ENCODE measurements at regions not wholly inside any gene's neighbourhood (a gene's known extent, or its start where the extent isn't known, plus 50 kb on each side); places are given as distances from the start of the nearest gene placed in this dataset.

DNA sequence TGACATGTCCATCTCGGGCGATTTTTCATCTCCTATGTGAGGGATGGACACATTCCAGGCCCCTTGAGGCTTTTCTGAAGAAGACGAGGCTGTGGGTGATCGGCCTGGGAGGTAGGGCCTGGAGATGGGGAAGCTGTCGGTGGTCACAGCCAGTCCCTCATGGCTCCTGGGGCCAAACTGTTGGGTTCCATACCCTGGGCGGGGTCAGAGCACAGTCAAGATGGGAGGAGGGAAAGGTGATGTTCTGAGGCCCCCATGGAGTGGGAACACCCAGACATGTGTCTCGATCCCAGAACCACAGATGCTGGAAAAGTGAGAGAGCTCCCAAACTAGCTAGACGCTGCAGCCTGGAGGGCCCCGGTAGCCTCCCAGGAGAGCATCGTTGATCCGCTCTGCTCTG lies 157.5 kb upstream of the C1orf174 start:
- 82% methylated on average over 11 of the region's 11 CpGs for WGBS
- TF ChIP-seq JUND (IDR thresholded peaks at IDR 0.05) (no peak), FOXA2 (IDR thresholded peaks at IDR 0.05) (no peak), HNF4A (conservative IDR thresholded peaks at IDR 0.05) (no peak), HNF4G (IDR thresholded peaks at IDR 0.05) (no peak), RXRA (IDR thresholded peaks at IDR 0.05) (no peak), SP1 (IDR thresholded peaks at IDR 0.05) (no peak), GABPA (IDR thresholded peaks at IDR 0.05 in 1 of 2, conservative IDR thresholded peaks at IDR 0.05 in 1 of 2) (no peak), TAF1 (conservative IDR thresholded peaks at IDR 0.05) (no peak), NR2F2 (IDR thresholded peaks at IDR 0.05) (no peak), YY1 (IDR thresholded peaks at IDR 0.05) (no peak)
- TF ChIP-seq, protein P1, sequence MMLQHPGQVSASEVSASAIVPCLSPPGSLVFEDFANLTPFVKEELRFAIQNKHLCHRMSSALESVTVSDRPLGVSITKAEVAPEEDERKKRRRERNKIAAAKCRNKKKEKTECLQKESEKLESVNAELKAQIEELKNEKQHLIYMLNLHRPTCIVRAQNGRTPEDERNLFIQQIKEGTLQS (IDR thresholded peaks at IDR 0.05) = no peak
- TF ChIP-seq, protein P2, sequence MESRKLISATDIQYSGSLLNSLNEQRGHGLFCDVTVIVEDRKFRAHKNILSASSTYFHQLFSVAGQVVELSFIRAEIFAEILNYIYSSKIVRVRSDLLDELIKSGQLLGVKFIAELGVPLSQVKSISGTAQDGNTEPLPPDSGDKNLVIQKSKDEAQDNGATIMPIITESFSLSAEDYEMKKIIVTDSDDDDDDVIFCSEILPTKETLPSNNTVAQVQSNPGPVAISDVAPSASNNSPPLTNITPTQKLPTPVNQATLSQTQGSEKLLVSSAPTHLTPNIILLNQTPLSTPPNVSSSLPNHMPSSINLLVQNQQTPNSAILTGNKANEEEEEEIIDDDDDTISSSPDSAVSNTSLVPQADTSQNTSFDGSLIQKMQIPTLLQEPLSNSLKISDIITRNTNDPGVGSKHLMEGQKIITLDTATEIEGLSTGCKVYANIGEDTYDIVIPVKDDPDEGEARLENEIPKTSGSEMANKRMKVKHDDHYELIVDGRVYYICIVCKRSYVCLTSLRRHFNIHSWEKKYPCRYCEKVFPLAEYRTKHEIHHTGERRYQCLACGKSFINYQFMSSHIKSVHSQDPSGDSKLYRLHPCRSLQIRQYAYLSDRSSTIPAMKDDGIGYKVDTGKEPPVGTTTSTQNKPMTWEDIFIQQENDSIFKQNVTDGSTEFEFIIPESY (IDR thresholded peaks at IDR 0.05) = no peak
- TF ChIP-seq, protein P3, sequence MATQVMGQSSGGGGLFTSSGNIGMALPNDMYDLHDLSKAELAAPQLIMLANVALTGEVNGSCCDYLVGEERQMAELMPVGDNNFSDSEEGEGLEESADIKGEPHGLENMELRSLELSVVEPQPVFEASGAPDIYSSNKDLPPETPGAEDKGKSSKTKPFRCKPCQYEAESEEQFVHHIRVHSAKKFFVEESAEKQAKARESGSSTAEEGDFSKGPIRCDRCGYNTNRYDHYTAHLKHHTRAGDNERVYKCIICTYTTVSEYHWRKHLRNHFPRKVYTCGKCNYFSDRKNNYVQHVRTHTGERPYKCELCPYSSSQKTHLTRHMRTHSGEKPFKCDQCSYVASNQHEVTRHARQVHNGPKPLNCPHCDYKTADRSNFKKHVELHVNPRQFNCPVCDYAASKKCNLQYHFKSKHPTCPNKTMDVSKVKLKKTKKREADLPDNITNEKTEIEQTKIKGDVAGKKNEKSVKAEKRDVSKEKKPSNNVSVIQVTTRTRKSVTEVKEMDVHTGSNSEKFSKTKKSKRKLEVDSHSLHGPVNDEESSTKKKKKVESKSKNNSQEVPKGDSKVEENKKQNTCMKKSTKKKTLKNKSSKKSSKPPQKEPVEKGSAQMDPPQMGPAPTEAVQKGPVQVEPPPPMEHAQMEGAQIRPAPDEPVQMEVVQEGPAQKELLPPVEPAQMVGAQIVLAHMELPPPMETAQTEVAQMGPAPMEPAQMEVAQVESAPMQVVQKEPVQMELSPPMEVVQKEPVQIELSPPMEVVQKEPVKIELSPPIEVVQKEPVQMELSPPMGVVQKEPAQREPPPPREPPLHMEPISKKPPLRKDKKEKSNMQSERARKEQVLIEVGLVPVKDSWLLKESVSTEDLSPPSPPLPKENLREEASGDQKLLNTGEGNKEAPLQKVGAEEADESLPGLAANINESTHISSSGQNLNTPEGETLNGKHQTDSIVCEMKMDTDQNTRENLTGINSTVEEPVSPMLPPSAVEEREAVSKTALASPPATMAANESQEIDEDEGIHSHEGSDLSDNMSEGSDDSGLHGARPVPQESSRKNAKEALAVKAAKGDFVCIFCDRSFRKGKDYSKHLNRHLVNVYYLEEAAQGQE (IDR thresholded peaks at IDR 0.05) = no peak
- TF ChIP-seq, protein P4, sequence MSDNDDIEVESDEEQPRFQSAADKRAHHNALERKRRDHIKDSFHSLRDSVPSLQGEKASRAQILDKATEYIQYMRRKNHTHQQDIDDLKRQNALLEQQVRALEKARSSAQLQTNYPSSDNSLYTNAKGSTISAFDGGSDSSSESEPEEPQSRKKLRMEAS (IDR thresholded peaks at IDR 0.05) = no peak
- Histone ChIP-seq H3K4me3 (ENCODE audit: low read depth in 1 of 3, low read length in 3 of 3) (no peak overlapping the region), H3K27ac (ENCODE audit: low read depth in 1 of 2, low read length in 2 of 2) (no peak overlapping the region), H3K27me3 (ENCODE audit: control insufficient read depth in 4 of 4, insufficient read depth in 4 of 4, low read length in 3 of 4) (peaks cover 0 to 3% (median 0%) of the 10 kb centered on the region in 4 donors), H3K4me1 (ENCODE audit: control insufficient read depth in 4 of 4, insufficient read depth in 4 of 4, low read length in 3 of 4) (no peaks in the 10 kb centered on the region), H3K36me3 (ENCODE audit: control insufficient read depth in 4 of 4, insufficient read depth in 3 of 4, low read depth in 1 of 4, low read length in 3 of 4) (no peaks in the 10 kb centered on the region), H3K9ac (ENCODE audit: low read depth in 1 of 2, low read length in 2 of 2) (no peak overlapping the region), H3K9me3 (ENCODE audit: control insufficient read depth in 4 of 4, low read length in 3 of 4) (no peaks in the 10 kb centered on the region)
- no peak for DNase-seq (ENCODE audit: low spot score)

DNA sequence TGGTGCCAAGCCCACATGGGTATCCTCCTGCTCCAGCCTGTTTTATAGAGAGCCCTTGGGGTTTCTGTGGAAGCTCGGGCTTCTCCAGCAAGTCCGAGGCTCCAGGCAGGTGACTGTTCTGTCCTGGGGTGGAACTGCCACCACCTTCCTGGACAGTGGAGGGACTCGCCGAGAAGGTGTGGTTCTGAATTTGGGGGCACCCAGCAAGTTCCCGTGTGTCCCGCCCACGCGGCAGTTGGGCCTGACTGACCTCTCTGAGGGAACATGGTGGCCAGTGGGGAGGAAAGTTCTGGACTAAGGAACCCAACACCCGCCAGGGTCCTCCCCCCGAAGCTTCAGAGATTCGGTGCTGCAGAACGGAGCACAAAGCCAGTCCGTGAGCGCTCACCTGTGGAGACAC lies 158.1 kb upstream of the C1orf174 start:
- Histone ChIP-seq H3K9ac (ENCODE audit: low read depth in 1 of 2, low read length in 2 of 2) (no peak overlapping the region), H3K9me3 (ENCODE audit: control insufficient read depth in 4 of 4, low read length in 3 of 4) (no peaks in the 10 kb centered on the region), H3K36me3 (ENCODE audit: control insufficient read depth in 4 of 4, insufficient read depth in 3 of 4, low read depth in 1 of 4, low read length in 3 of 4) (no peaks in the 10 kb centered on the region), H3K27me3 (ENCODE audit: control insufficient read depth in 4 of 4, insufficient read depth in 4 of 4, low read length in 3 of 4) (peaks cover 0 to 1% (median 0%) of the 10 kb centered on the region in 4 donors), H3K4me1 (ENCODE audit: control insufficient read depth in 4 of 4, insufficient read depth in 4 of 4, low read length in 3 of 4) (no peaks in the 10 kb centered on the region), H3K27ac (ENCODE audit: low read depth in 1 of 2, low read length in 2 of 2) (no peak overlapping the region), H3K4me3 (ENCODE audit: low read depth in 1 of 3, low read length in 3 of 3) (no peak overlapping the region)
- no peak for DNase-seq (ENCODE audit: low spot score)
- WGBS = 90% methylated on average over 14 of the region's 14 CpGs
- TF ChIP-seq YY1 (IDR thresholded peaks at IDR 0.05) (no peak), RXRA (IDR thresholded peaks at IDR 0.05) (no peak), HNF4A (conservative IDR thresholded peaks at IDR 0.05) (no peak), HNF4G (IDR thresholded peaks at IDR 0.05) (no peak), GABPA (IDR thresholded peaks at IDR 0.05 in 1 of 2, conservative IDR thresholded peaks at IDR 0.05 in 1 of 2) (no peak), FOXA2 (IDR thresholded peaks at IDR 0.05) (no peak), EGR1 (IDR thresholded peaks at IDR 0.05; ENCODE audit: low read depth in 2 of 2) (no peak), FOXA1 (IDR thresholded peaks at IDR 0.05) (no peak), NR2F2 (IDR thresholded peaks at IDR 0.05) (no peak), SP1 (IDR thresholded peaks at IDR 0.05) (no peak)
- TF ChIP-seq, protein P4 (IDR thresholded peaks at IDR 0.05) = no peak
- TF ChIP-seq, protein P5, sequence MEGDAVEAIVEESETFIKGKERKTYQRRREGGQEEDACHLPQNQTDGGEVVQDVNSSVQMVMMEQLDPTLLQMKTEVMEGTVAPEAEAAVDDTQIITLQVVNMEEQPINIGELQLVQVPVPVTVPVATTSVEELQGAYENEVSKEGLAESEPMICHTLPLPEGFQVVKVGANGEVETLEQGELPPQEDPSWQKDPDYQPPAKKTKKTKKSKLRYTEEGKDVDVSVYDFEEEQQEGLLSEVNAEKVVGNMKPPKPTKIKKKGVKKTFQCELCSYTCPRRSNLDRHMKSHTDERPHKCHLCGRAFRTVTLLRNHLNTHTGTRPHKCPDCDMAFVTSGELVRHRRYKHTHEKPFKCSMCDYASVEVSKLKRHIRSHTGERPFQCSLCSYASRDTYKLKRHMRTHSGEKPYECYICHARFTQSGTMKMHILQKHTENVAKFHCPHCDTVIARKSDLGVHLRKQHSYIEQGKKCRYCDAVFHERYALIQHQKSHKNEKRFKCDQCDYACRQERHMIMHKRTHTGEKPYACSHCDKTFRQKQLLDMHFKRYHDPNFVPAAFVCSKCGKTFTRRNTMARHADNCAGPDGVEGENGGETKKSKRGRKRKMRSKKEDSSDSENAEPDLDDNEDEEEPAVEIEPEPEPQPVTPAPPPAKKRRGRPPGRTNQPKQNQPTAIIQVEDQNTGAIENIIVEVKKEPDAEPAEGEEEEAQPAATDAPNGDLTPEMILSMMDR (IDR thresholded peaks at IDR 0.05; ENCODE audit: low read depth, low read length, missing input control) = no peak
- TF ChIP-seq, protein P3 (IDR thresholded peaks at IDR 0.05) = no peak
- TF ChIP-seq, protein P2 (IDR thresholded peaks at IDR 0.05) = no peak
- TF ChIP-seq, protein P1 (IDR thresholded peaks at IDR 0.05) = no peak
